K562 (cell line): ENCODE measurements at regions not wholly inside any gene's neighbourhood (a gene's known extent, or its start where the extent isn't known, plus 50 kb on each side); places are given as distances from the start of the nearest gene placed in this dataset.
A peak's percentile ranks its signal among the peaks of the same experiment; 100 is the strongest.

Source experiments
- ATAC-seq: fragments of 200-7000 bp; cut with Tn5 transposase; 3 replicates; pipeline ENCODE4 v1.9.1; 2020; ENCODE audit warnings: moderate library complexity
- BruUV-seq: library from RNA; stranded (reverse); fragments of 400-500 nt; replicated peaks from 2 replicates; lab custom pipeline; 2021; lab: Mats Ljungman, UMichigan
- CTCF ChIA-PET: fragments of 300-600 bp; formaldehyde crosslinking; extraction: SDS; loops from one replicate; lab custom pipeline; 2021; ENCODE audit warnings: low intra/inter-chr PET ratio; lab: Yijun Ruan, JAX
- POLR2A ChIA-PET: fragments of 300-600, 350-650 bp; sonication (Branson Sonifier 250); formaldehyde crosslinking; extraction: SDS; loops from one replicate; lab custom pipeline; 2021; ENCODE audit warnings: antibody characterized with exemption, inconsistent platforms; lab: Yijun Ruan, JAX
- DNase-seq, 4 experiments: peaks; one replicate each; pipeline versions ENCODE4 v3.0.0 to v3.0.0-alpha.2; 2011 to 2018; ENCODE audit warnings: low spot score in 3 of 4, mixed read lengths in 3 of 4; ENCODE audit errors: extremely low read depth in 1 of 4
- FAIRE-seq: peaks from 2 replicates; lab custom pipeline; 2011; peaks lifted over from hg19 to GRCh38; lab: Jason Lieb, UNC
- H2AFZ ChIP-seq: 2 replicates; pipeline ENCODE4 v1.6.0; 2011; ENCODE audit warnings: low read depth, low read length, control low read depth, inconsistent platforms
- H3K27ac ChIP-seq: fragments of 200-600 bp; 3 replicates; pipeline ENCODE4 v1.8.0; 2011; ENCODE audit warnings: low read depth, mild to moderate bottlenecking, control low read depth, inconsistent platforms, low read length, moderate library complexity, mixed read lengths; ENCODE audit errors: extremely low read depth
- H3K27me3 ChIP-seq, 2 experiments: fragments of 300-600 bp in 1 of 2; 2 replicates in 1 of 2; 3 replicates in 1 of 2; pipeline versions ENCODE4 v1.6.0 to v1.8.0; 2011; ENCODE audit warnings: inconsistent platforms in 2 of 2, low read length in 2 of 2, mild to moderate bottlenecking in 1 of 2, mixed read lengths in 1 of 2, moderate library complexity in 1 of 2; ENCODE audit not compliant: control insufficient read depth in 2 of 2, insufficient read depth in 2 of 2
- H3K36me3 ChIP-seq: fragments of 300-600 bp; 3 replicates; pipeline ENCODE4 v1.8.0; 2011; ENCODE audit warnings: mild to moderate bottlenecking, low read length, inconsistent platforms; ENCODE audit not compliant: control insufficient read depth, insufficient read depth
- H3K4me1 ChIP-seq, 2 experiments: fragments of 200-600 bp in 1 of 2; replicated peaks in 1 of 2; 2 replicates in 1 of 2; 3 replicates in 1 of 2; pipeline versions ENCODE4 v1.5.1 to v1.8.0; 2011; ENCODE audit warnings: inconsistent platforms in 2 of 2, low read length in 2 of 2, mild to moderate bottlenecking in 1 of 2, mixed read lengths in 1 of 2, moderate library complexity in 1 of 2; ENCODE audit not compliant: control insufficient read depth in 2 of 2, insufficient read depth in 2 of 2
- H3K4me2 ChIP-seq: 2 replicates; pipeline ENCODE4 v1.6.1; 2011; ENCODE audit warnings: low read length, control low read depth, inconsistent platforms, mixed read lengths; ENCODE audit not compliant: insufficient read depth
- H3K4me3 ChIP-seq: fragments of 200-600 bp; sonication (generic), shearing (Covaris generic); 2 replicates; pipeline ENCODE4 v1.5.1; 2016; ENCODE audit warnings: control low read depth, inconsistent platforms
- H3K79me2 ChIP-seq: fragments of 200-600 bp; 3 replicates; pipeline ENCODE4 v1.8.0; 2011; ENCODE audit warnings: low read length, inconsistent platforms; ENCODE audit not compliant: control insufficient read depth, insufficient read depth
- H3K9ac ChIP-seq, 2 experiments: 2 replicates each; pipeline versions ENCODE4 v1.6.0 to v1.6.1; 2011; ENCODE audit warnings: low read depth in 2 of 2, low read length in 2 of 2, control low read depth in 1 of 2, inconsistent platforms in 1 of 2, mild to moderate bottlenecking in 1 of 2, mixed read lengths in 1 of 2; ENCODE audit not compliant: insufficient read depth in 1 of 2
- H3K9me1 ChIP-seq: one replicate; pipeline ENCODE4 v1.6.0; 2011; ENCODE audit warnings: inconsistent platforms, mild to moderate bottlenecking, low read length, moderate library complexity; ENCODE audit not compliant: control insufficient read depth, insufficient read depth
- H3K9me3 ChIP-seq: replicated peaks from 2 replicates; pipeline ENCODE4 v1.5.1; 2011; ENCODE audit warnings: low read depth, low read length, inconsistent platforms; ENCODE audit not compliant: control insufficient read depth, insufficient read depth
- H4K20me1 ChIP-seq: replicated peaks from 2 replicates; pipeline ENCODE4 v1.6.1; 2011; ENCODE audit warnings: low read length, inconsistent platforms, mixed read lengths; ENCODE audit not compliant: control insufficient read depth, insufficient read depth
- FOSL1 ChIP-seq: fragments of 200-800 bp; sonication (Bioruptor generic); conservative IDR thresholded peaks from 2 replicates; pipeline ENCODE4 v1.6.1; 2016; ENCODE audit warnings: missing genetic modification characterization, missing compliant biosample characterization
- LEF1 ChIP-seq: fragments of 450-650 bp; IDR thresholded peaks from 2 replicates; pipeline ENCODE4 v1.6.1; 2016; ENCODE audit warnings: mild to moderate bottlenecking
- MTA2 ChIP-seq: fragments of 450-650 bp; IDR thresholded peaks from 2 replicates; pipeline ENCODE4 v1.6.1; 2016; ENCODE audit warnings: low read depth
- NFIX ChIP-seq: fragments of 250-450 bp; sonication (Bioruptor Pico); IDR thresholded peaks from 2 replicates; pipeline ENCODE4 v1.4.0; 2020; ENCODE audit warnings: low read depth, mild to moderate bottlenecking, moderate library complexity
- PTTG1 ChIP-seq: fragments of 450-650 bp; IDR thresholded peaks from 2 replicates; pipeline ENCODE4 v1.6.1; 2016; ENCODE audit warnings: low read depth, mild to moderate bottlenecking, missing genetic modification characterization, missing compliant biosample characterization
- TAF9B ChIP-seq: fragments of 450-650 bp; IDR thresholded peaks from 2 replicates; pipeline ENCODE4 v1.6.1; 2018; ENCODE audit warnings: mild to moderate bottlenecking; ENCODE audit not compliant: partially characterized antibody
- ZNF12 ChIP-seq: sonication (generic); formaldehyde crosslinking; IDR thresholded peaks from 2 replicates; pipeline ENCODE4 v1.4.0; 2020; ENCODE audit warnings: mild to moderate bottlenecking, missing genetic modification reagents
- ZNF740 ChIP-seq, 3 experiments: fragments of 200-800 bp in 1 of 3; sonication (Bioruptor generic) in 1 of 3; sonication (generic) in 1 of 3; formaldehyde crosslinking in 1 of 3; IDR thresholded peaks; 2 replicates each; pipeline versions ENCODE4 v1.6.1 to v1.8.0; 2016 to 2022; ENCODE audit warnings: mild to moderate bottlenecking in 2 of 3, missing compliant biosample characterization in 2 of 3, missing genetic modification characterization in 2 of 3, missing genetic modification reagents in 1 of 3
- WGBS: fragments of 100-300 bp; shearing (Covaris generic); methylation state at CpG from one replicate; pipeline ENCODE4 v1.1.6; 2016; ENCODE audit warnings: low coverage, mixed read lengths; ENCODE audit not compliant: insufficient coverage; ENCODE audit errors: missing lambda C conversion rate; 5-methylcytosine and 5-hydroxymethylcytosine counted together
- in situ Hi-C: fragments of 300-500 bp; cut with MboI; formaldehyde crosslinking; loops from 4 replicates; pipeline ENCODE4 v1.15.0; 2018; ENCODE audit warnings: inconsistent platforms, mixed read lengths
- intact Hi-C: fragments of 100-400 bp; cut with micrococcal nuclease; formaldehyde crosslinking; loops from 2 replicates; pipeline ENCODE4 v1.14.2; 2022

- no peak for DNase-seq
- CTCF ChIA-PET = no interaction called here
- no peak overlapping the region for H3K4me2 ChIP-seq
- no peaks in the 10 kb centered on the region for H4K20me1 ChIP-seq
- no peaks in the 10 kb centered on the region for H3K36me3 ChIP-seq
- in situ Hi-C loops = no loop called here
- H3K9ac ChIP-seq = no peak overlapping the region
- BruUV-seq = no TSS peak
- H3K79me2 ChIP-seq = no peaks in the 10 kb centered on the region
- 0% methylated on average over 1 of the region's 1 CpG for WGBS
- no peaks in the 10 kb centered on the region for H3K9me1 ChIP-seq
- no peak overlapping the region for H2AFZ ChIP-seq
- no peaks in the 10 kb centered on the region for H3K4me1 ChIP-seq
- peak; percentile 62 for TF ChIP-seq FOSL1 (tag)
- no peak for TF ChIP-seq NFIX (CRISPR knock-in tag)
- TF ChIP-seq, all 486 proteins: peak for 1
- no peak for ATAC-seq
- FAIRE-seq = no peak
- POLR2A ChIA-PET = no interaction called here
- intact Hi-C loops = no loop called here
- Histone ChIP-seq H3K4me3 (no peak overlapping the region), H3K27me3 (peaks cover 0 to 2% of the 10 kb centered on the region in 2 experiments; a peak in 3 of 5 replicates), H3K9me3 (no peaks in the 10 kb centered on the region), H3K27ac (no peak overlapping the region)
Measured at GRCh38 chr6:90646940-90647339, 60.1 kb upstream of the MAP3K7 start.

- BruUV-seq = no TSS peak
- no peak overlapping the region for H3K27ac ChIP-seq
- H3K27me3 ChIP-seq = no peaks in the 10 kb centered on the region
- FAIRE-seq (no peak), ATAC-seq (no peak), DNase-seq (no peak)
- intact Hi-C loops (no loop called here), in situ Hi-C loops (no loop called here)
- no peaks in the 10 kb centered on the region for H3K9me1 ChIP-seq
- no peaks in the 10 kb centered on the region for H3K36me3 ChIP-seq
- H3K9ac ChIP-seq = no peak overlapping the region
- ChIA-PET CTCF (no interaction called here), POLR2A (interaction anchor here (0.6 kb wide), 1 partner anchor 11 kb away, joined by 3 read pairs; no protein-coding TSS in a partner anchor)
- no peaks in the 10 kb centered on the region for H4K20me1 ChIP-seq
- H3K4me2 ChIP-seq = no peak overlapping the region
- TF ChIP-seq ZNF12 (CRISPR knock-in tag) (no peak), TAF9B (no peak), MTA2 (no peak), LEF1 (no peak), PTTG1 (tag) (no peak), ZNF740 (CRISPR knock-in tag; IDR thresholded peaks at IDR 0.05) (no peak), ZNF740 (tag; IDR thresholded peaks at IDR 0.05) (no peak)
- WGBS = 3% methylated on average over 4 of the region's 4 CpGs
- H2AFZ ChIP-seq = no peak overlapping the region
- H3K4me1 ChIP-seq = no peaks in the 10 kb centered on the region
- H3K79me2 ChIP-seq = no peaks in the 10 kb centered on the region
- H3K4me3 ChIP-seq = no peak overlapping the region
- H3K9me3 ChIP-seq = no peaks in the 10 kb centered on the region
Measured at GRCh38 chr6:90645634-90646033, 58.8 kb upstream of the MAP3K7 start.
